Mucosa of rectum (tissue), 2 donors: ENCODE measurements at regions not wholly inside any gene's neighbourhood (a gene's known extent, or its start where the extent isn't known, plus 50 kb on each side); places are given as distances from the start of the nearest gene placed in this dataset.
"Not testable (repeated sequence)": the region's sequence is repeated elsewhere in the genome, so short reads cannot be mapped to it uniquely, and the experiment has no call there.

Source experiments
- H3K27ac ChIP-seq, 2 donors: one replicate each; pipeline ENCODE4 v1.7.0; 2013; ENCODE audit warnings: inconsistent platforms in 2 of 2, low read depth in 2 of 2, low read length in 2 of 2
- H3K27me3 ChIP-seq, 2 donors: one replicate each; pipeline ENCODE4 v1.7.0; 2013; ENCODE audit warnings: low read length in 2 of 2; ENCODE audit not compliant: control insufficient read depth in 2 of 2, insufficient read depth in 2 of 2
- H3K36me3 ChIP-seq, 2 donors: one replicate each; pipeline ENCODE4 v1.7.0; 2013; ENCODE audit warnings: low read length in 2 of 2; ENCODE audit not compliant: control insufficient read depth in 2 of 2, insufficient read depth in 2 of 2
- H3K4me1 ChIP-seq, 2 donors: one replicate each; pipeline ENCODE4 v1.7.0; 2013; ENCODE audit warnings: low read length in 2 of 2, mild to moderate bottlenecking in 1 of 2; ENCODE audit not compliant: control insufficient read depth in 2 of 2, insufficient read depth in 2 of 2
- H3K4me3 ChIP-seq, 2 donors: one replicate each; pipeline ENCODE4 v1.7.0; 2013; ENCODE audit warnings: low read length in 2 of 2
- H3K9ac ChIP-seq, 2 donors: one replicate each; pipeline ENCODE4 v1.7.0; 2013; ENCODE audit warnings: low read length in 2 of 2, low read depth in 1 of 2, mild to moderate bottlenecking in 1 of 2
- H3K9me3 ChIP-seq, 2 donors: one replicate each; pipeline ENCODE4 v1.7.0; 2013; ENCODE audit warnings: low read length in 2 of 2; ENCODE audit not compliant: control insufficient read depth in 2 of 2
- donor health status: healthy.
- donor health status: Normal muscosa, but diverticular disease.

DNA sequence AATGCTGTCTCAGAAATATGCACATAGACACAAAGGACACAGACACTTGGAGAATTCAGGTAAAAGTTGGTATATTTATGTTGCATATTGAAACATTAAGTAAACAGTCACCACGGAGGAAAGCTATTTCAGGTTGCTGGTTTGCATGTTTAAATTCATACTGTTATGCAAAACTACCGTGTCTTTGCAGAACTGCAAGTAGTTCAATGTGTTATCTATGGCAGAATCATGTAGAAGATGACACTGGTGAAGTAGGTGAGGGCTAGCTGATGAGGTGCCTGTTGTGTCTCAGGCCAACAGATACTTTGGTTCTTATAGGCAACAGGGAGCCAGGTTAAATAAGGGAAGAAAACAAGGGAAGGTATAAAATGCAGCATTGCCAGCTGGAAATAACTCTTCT is 511.3 kb downstream of the DIPK2A start:
- Histone ChIP-seq H3K36me3 (no peaks in the 10 kb centered on the region), H3K4me3 (no peak overlapping the region), H3K27me3 (no peaks in the 10 kb centered on the region), H3K4me1 (no peaks in the 10 kb centered on the region), H3K27ac (no peak overlapping the region), H3K9me3 (no peaks in the 10 kb centered on the region), H3K9ac (no peak overlapping the region)

DNA sequence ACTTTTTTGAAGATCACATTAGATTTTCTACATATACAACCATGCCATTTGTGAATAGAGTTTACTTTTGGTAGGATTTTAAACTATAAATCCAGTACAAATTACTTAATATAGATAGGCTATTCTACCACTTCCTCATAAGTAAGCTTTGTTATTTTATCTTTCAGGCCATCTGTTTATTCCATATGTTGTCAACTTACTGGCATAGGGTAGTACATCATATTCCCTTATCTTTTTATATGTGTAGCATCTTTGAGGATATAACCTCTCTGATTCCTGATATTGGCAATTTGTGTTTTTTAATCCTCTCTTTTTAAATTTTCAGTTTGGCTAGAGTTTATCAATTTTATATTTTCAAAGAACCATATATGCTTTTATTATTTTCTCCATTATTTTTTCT is 515.4 kb downstream of the DIPK2A start:
- Histone ChIP-seq H3K27me3 (no peaks in the 10 kb centered on the region), H3K9me3 (no peaks in the 10 kb centered on the region), H3K4me1 (no peaks in the 10 kb centered on the region), H3K4me3 (no peak overlapping the region), H3K36me3 (no peaks in the 10 kb centered on the region), H3K9ac (no peak overlapping the region), H3K27ac (no peak overlapping the region)

- Histone ChIP-seq H3K9ac (no peak overlapping the region), H3K36me3 (no peaks in the 10 kb centered on the region), H3K9me3 (no peaks in the 10 kb centered on the region), H3K4me1 (no peaks in the 10 kb centered on the region), H3K4me3 (no peak overlapping the region), H3K27ac (no peak overlapping the region), H3K27me3 (no peaks in the 10 kb centered on the region)
Measured at GRCh38 chr3:144488927-144489326, 517.3 kb downstream of the DIPK2A start.

GRCh38 chr3:144491333-144491732 is 519.7 kb downstream of the DIPK2A start:
- no peak overlapping the region for H3K27ac ChIP-seq
- no peak overlapping the region for H3K4me3 ChIP-seq
- H3K36me3 ChIP-seq, result no peaks in the 10 kb centered on the region
- H3K27me3 ChIP-seq, result no peaks in the 10 kb centered on the region
- H3K9me3 ChIP-seq, result no peaks in the 10 kb centered on the region
- no peak overlapping the region for H3K9ac ChIP-seq
- H3K4me1 ChIP-seq, result no peaks in the 10 kb centered on the region

DNA sequence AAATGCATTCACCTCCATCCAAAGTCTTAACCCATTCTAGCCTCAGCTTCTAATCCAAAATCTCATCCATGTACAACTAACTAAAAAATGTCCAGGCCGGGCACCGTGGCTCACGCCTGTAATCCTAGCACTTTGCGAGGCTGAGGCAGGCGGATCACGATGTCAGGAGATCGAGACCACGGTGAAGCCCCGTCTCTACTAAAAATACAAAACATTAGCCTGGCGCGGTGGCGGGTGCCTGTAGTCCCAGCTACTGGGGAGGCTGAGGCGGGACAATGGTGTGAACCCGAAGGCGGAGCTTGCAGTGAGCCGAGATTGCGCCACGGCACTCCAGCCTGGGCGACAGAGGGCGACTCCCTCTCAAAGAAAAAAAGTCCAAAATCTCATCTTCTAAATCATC is 523.0 kb downstream of the DIPK2A start:
- not testable (repeated sequence) for H3K27ac ChIP-seq, H3K9ac ChIP-seq, H3K9me3 ChIP-seq, H3K4me3 ChIP-seq, H3K4me1 ChIP-seq, H3K36me3 ChIP-seq, H3K27me3 ChIP-seq

DNA sequence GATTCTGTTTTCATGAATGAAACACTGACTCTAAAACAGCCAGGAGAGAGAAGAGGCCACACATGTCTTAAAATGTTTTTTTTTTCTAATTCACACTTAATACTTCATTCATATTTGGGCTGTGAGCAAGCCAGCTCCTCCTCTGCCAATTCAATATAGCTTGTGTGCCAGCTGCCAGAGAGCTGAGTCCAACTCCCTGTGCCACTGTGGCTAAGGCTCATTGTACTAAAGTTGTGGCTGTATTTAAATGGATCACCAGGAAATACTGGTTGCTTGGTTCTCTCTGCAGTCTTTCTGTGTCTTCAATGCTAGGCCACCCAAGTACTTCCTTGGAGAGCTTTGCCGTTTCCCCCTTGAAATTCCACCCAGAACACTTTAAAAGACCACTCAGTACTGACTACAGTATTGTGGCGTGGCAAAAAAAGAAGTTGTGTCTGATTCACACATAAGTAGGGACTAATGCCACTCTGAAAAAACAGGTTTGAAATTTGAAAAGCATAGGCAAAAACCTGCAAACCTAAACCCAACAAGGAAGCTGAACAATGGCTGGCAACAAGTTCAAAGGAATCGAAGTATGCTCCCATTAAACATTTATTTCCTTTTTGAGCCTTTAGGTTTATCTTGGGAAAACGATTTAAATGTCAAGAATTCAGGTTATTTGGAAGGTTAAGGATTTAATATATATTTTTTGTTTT is 524.7 kb downstream of the DIPK2A start:
- H3K9ac ChIP-seq, result no peak overlapping the region
- H3K4me3 ChIP-seq, result no peak overlapping the region
- no peak overlapping the region for H3K27ac ChIP-seq
- no peaks in the 10 kb centered on the region for H3K27me3 ChIP-seq
- H3K9me3 ChIP-seq, result no peaks in the 10 kb centered on the region
- H3K36me3 ChIP-seq, result no peaks in the 10 kb centered on the region
- no peaks in the 10 kb centered on the region for H3K4me1 ChIP-seq

DNA sequence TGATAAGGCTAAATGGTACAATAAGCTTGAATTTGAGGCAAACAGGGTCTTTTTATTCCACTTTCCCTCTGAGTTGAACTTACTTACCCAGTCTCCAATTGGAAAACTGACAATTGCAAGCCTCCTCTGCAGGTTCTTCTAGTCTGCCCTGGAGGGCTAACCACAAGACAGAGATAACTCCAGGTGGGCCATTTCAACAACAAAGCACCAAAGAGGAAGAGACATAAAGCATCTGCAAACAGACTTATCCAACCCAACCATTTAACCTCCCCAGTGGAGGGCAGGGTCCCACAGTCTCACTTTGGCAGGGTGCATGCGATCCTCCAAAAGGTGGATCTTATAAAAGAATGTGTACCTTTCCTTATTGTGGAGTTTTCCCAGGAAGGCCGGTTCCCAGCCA is 525.8 kb downstream of the DIPK2A start:
- Histone ChIP-seq H3K9ac (no peak overlapping the region), H3K9me3 (no peaks in the 10 kb centered on the region), H3K4me3 (no peak overlapping the region), H3K27ac (no peak overlapping the region), H3K27me3 (no peaks in the 10 kb centered on the region), H3K4me1 (no peaks in the 10 kb centered on the region), H3K36me3 (no peaks in the 10 kb centered on the region)

- H3K4me1 ChIP-seq, result no peaks in the 10 kb centered on the region
- H3K36me3 ChIP-seq, result no peaks in the 10 kb centered on the region
- H3K4me3 ChIP-seq, result no peak overlapping the region
- H3K9ac ChIP-seq, result no peak overlapping the region
- no peak overlapping the region for H3K27ac ChIP-seq
- no peaks in the 10 kb centered on the region for H3K27me3 ChIP-seq
- no peaks in the 10 kb centered on the region for H3K9me3 ChIP-seq
Measured at GRCh38 chr3:144499001-144499930, 527.6 kb downstream of the DIPK2A start.

DNA sequence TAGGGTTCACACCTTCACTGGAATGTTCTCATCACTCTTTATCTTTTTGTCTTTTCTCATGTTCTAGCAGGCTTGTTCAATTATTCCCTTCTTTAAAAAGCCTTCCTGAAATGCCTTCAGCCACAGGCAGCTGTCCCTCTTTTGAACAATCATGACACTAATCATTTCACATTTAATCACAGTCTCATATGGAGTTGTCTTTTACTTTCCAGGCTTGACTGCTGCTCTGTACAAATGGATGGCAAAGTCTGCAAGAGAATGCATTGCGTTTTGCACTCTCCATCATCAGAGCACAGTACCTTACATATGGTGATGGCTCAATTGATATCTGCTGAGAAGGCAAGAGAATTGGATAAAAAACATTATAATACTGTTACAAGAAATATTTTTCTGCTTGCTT is 529.8 kb downstream of the DIPK2A start:
- Histone ChIP-seq H3K9me3 (no peaks in the 10 kb centered on the region), H3K4me3 (no peak overlapping the region), H3K27ac (no peak overlapping the region), H3K36me3 (no peaks in the 10 kb centered on the region), H3K9ac (no peak overlapping the region), H3K27me3 (no peaks in the 10 kb centered on the region), H3K4me1 (no peaks in the 10 kb centered on the region)

DNA sequence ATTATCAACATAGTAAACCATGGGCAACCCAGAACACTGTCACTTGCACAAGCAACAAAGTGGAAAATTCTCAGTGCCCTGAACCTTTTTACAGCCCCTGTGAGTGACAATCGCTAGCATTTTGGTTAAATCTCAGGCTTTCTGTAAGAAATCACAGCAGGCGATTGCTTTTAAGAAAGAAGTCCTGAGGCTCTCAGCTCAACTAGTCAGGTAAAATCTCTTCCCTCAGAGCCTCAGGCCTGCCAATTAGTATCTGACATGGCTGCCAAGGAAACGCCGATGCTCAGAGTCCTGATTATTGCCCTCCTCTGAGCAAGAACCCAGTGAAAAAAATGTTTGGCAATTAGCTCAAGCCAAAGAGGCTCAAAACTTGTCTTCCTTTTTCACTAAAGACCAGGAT is 530.8 kb downstream of the DIPK2A start:
- no peaks in the 10 kb centered on the region for H3K27me3 ChIP-seq
- H3K9me3 ChIP-seq, result no peaks in the 10 kb centered on the region
- H3K4me3 ChIP-seq, result no peak overlapping the region

More for the DNA sequence above, 530.8 kb downstream of the DIPK2A start:
- Histone ChIP-seq H3K27ac (no peak overlapping the region), H3K9ac (no peak overlapping the region), H3K4me1 (no peaks in the 10 kb centered on the region), H3K36me3 (no peaks in the 10 kb centered on the region)
